Activated CD4-positive, alpha-beta memory T cell treated with anti-CD3 and anti-CD28 coated beads for 36 hours (primary cell): ENCODE measurements at regions not wholly inside any gene's neighbourhood (a gene's known extent, or its start where the extent isn't known, plus 50 kb on each side); places are given as distances from the start of the nearest gene placed in this dataset.
"Not testable (repeated sequence)": the region's sequence is repeated elsewhere in the genome, so short reads cannot be mapped to it uniquely, and the experiment has no call there.

Source experiments
- CTCF ChIA-PET: fragments of 350-600 bp; sonication (Branson Sonifier 250); formaldehyde crosslinking; loops from one replicate; lab custom pipeline; 2021; ENCODE audit warnings: antibody characterized with exemption, inconsistent platforms; lab: Charles Lee
- POLR2A ChIA-PET: fragments of 350-600 bp; sonication (Branson Sonifier 250); formaldehyde crosslinking; loops from one replicate; lab custom pipeline; 2021; ENCODE audit warnings: antibody characterized with exemption; lab: Charles Lee
- DNase-seq: peaks from one replicate; pipeline ENCODE4 v3.0.0-alpha.2; 2020
- H3K27ac Mint-ChIP-seq: one replicate; pipeline ENCODE4 v1.8.0; 2021; ENCODE audit warnings: mixed read lengths
- H3K27me3 Mint-ChIP-seq: one replicate; pipeline ENCODE4 v1.8.0; 2021; ENCODE audit warnings: mixed read lengths
- H3K36me3 Mint-ChIP-seq: one replicate; pipeline ENCODE4 v1.8.0; 2021; ENCODE audit warnings: mixed read lengths
- H3K4me1 Mint-ChIP-seq: one replicate; pipeline ENCODE4 v1.8.0; 2021; ENCODE audit warnings: low read depth, mixed read lengths
- H3K4me3 Mint-ChIP-seq: one replicate; pipeline ENCODE4 v1.8.0; 2021; ENCODE audit warnings: mild to moderate bottlenecking, mixed read lengths
- H3K9me3 Mint-ChIP-seq: one replicate; pipeline ENCODE4 v1.8.0; 2021; ENCODE audit warnings: mixed read lengths
- intact Hi-C: fragments of 100-400 bp; cut with micrococcal nuclease; formaldehyde crosslinking; loops from one replicate; pipeline ENCODE4 v1.15.1; 2023

DNA sequence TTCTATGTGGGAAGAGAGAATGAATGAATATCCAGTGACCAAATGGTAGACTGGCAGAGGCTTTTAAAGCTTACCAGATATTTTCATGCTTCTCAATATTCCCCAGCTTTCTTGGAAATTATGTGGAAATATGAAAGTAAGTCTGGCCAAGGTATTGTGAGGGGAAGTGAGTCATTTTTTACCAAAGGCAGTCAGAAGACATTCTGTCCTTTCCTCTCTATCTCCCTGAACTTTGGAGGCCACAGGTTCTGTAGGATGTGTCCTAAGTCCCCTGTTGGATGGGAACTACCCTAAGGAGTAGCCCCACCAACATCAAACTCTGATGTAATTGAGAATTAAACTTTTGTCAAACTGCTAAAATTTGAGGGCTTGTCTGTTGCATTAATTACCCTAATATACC is 593.8 kb upstream of the NRSN1 start:
- intact Hi-C loops, result no loop called here
- Mint-ChIP-seq H3K27me3 (no peaks in the 10 kb centered on the region), H3K36me3 (no peaks in the 10 kb centered on the region), H3K4me3 (no peak overlapping the region), H3K4me1 (no peaks in the 10 kb centered on the region), H3K27ac (no peak overlapping the region), H3K9me3 (peaks cover 4% of the 10 kb centered on the region)
- ChIA-PET POLR2A (no interaction called here), CTCF (no interaction called here)
- no peak for DNase-seq

DNA sequence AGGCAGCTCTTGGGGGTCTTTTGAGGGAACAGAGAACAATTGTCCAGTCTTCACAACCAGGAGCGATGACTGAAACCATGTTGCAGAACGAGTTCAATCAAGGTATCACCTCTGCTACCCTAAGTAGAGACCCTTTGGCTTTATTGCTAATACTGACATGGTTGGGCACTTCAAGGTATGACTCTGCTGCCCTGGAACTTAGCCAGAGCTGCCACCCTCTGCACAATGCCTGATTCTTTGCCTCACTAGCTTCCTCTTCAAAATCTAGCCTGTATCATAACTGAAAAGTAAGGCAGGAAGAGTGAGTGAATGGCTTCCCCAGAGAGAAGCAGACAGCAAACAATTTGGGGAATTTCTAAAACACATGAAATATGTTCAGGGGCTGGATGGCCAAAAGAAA is 592.7 kb upstream of the NRSN1 start:
- peaks cover 7% of the 10 kb centered on the region for H3K9me3 Mint-ChIP-seq
- no peaks in the 10 kb centered on the region for H3K4me1 Mint-ChIP-seq
- no peak overlapping the region for H3K27ac Mint-ChIP-seq
- ChIA-PET CTCF (no interaction called here), POLR2A (no interaction called here)
- H3K4me3 Mint-ChIP-seq, result no peak overlapping the region
- intact Hi-C loops, result no loop called here
- no peak for DNase-seq
- H3K27me3 Mint-ChIP-seq, result no peaks in the 10 kb centered on the region
- H3K36me3 Mint-ChIP-seq, result no peaks in the 10 kb centered on the region

DNA sequence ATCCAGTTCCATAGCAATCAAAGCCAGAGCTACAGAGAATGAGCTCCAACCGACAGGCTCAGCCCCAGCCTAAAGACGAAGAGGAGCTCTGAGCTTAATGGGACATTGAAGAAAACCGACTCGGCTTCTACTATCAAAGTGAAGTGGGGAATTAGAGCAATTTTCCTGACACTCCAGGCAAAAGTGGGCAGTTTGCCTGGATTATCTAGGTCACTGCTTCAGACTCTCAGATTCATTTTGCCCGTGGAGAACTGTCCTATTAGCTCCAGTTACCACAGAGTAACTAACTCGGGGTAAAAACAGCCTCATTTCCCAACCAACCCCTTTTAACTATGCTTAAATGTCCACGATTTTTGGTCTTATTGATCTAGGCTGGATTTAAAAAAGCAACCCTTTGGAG is 592.1 kb upstream of the NRSN1 start:
- H3K4me1 Mint-ChIP-seq, result no peaks in the 10 kb centered on the region
- intact Hi-C loops, result no loop called here
- DNase-seq, result no peak
- CTCF ChIA-PET, result no interaction called here
- no peaks in the 10 kb centered on the region for H3K36me3 Mint-ChIP-seq
- no peak overlapping the region for H3K4me3 Mint-ChIP-seq
- peaks cover 7% of the 10 kb centered on the region for H3K9me3 Mint-ChIP-seq
- H3K27me3 Mint-ChIP-seq, result no peaks in the 10 kb centered on the region
- no peak overlapping the region for H3K27ac Mint-ChIP-seq
- POLR2A ChIA-PET, result no interaction called here

DNA sequence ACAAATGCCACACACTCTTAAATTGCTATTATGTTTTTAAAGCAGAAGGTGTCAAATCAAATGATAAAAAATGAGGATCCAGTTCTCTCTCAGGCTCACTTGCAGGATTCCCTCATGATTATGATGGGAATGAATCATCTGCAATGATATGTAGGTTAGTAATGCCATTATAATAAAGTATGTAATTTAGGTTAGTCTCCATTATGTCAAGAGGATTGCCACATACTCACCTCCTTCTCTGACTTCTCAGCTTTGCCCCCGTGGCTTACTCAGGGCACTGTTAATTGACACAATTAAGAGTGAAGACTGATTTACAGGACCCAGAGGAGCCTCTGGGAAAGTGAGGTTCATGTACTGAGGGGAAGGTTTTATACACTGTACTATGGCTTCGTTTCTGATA is 591.7 kb upstream of the NRSN1 start:
- no peak overlapping the region for H3K27ac Mint-ChIP-seq
- H3K27me3 Mint-ChIP-seq, result no peaks in the 10 kb centered on the region
- ChIA-PET POLR2A (no interaction called here), CTCF (no interaction called here)
- peaks cover 7% of the 10 kb centered on the region for H3K9me3 Mint-ChIP-seq
- H3K4me1 Mint-ChIP-seq, result no peaks in the 10 kb centered on the region
- no peak for DNase-seq
- intact Hi-C loops, result no loop called here
- no peaks in the 10 kb centered on the region for H3K36me3 Mint-ChIP-seq
- H3K4me3 Mint-ChIP-seq, result no peak overlapping the region

DNA sequence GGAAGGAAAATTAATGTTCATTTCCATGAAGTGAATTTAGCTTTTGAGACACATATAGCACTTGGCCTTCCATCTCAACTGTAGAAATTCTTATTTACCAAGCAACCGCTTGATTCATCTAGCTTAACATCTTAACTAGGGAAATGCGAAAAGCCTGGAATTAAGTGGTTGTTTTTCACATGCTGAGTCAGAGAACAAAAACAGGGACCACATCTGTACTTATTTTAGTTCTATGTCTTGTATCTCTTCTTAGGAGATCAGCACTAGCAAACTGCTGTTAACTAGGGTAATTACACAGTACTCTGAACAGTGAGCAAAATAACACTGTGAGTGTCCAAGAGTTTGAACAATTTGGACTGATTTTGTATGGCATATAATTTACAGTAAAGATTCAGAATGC is 590.9 kb upstream of the NRSN1 start:
- intact Hi-C loops, result no loop called here
- POLR2A ChIA-PET, result no interaction called here
- no peak for DNase-seq
- Mint-ChIP-seq H3K4me1 (no peaks in the 10 kb centered on the region), H3K9me3 (peaks cover 7% of the 10 kb centered on the region), H3K27me3 (no peaks in the 10 kb centered on the region), H3K36me3 (no peaks in the 10 kb centered on the region), H3K4me3 (no peak overlapping the region), H3K27ac (no peak overlapping the region)
- CTCF ChIA-PET, result no interaction called here

DNA sequence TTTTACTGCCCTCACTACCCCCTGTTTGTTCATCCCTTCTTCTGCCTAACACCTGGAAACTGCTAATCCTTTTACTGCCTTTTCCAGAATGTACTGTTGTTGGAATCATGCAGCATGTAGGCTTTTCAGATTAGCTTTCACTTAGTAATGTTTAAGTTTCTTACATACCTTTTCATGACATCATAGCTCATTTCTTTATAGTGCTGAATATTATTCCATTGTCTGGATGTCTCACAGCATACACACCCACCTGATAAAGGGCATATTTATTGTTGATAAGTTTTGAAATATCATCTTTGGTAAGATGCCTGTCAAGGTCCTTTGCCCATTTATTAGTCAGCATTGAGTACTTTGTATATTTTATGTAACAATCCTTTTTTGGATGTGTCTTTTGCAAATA is 588.2 kb upstream of the NRSN1 start:
- ChIA-PET CTCF (no interaction called here), POLR2A (no interaction called here)
- Mint-ChIP-seq H3K4me1 (no peaks in the 10 kb centered on the region), H3K36me3 (no peaks in the 10 kb centered on the region), H3K27me3 (no peaks in the 10 kb centered on the region), H3K9me3 (peaks cover 7% of the 10 kb centered on the region), H3K4me3 (no peak overlapping the region), H3K27ac (no peak overlapping the region)
- DNase-seq, result no peak
- intact Hi-C loops, result no loop called here

DNA sequence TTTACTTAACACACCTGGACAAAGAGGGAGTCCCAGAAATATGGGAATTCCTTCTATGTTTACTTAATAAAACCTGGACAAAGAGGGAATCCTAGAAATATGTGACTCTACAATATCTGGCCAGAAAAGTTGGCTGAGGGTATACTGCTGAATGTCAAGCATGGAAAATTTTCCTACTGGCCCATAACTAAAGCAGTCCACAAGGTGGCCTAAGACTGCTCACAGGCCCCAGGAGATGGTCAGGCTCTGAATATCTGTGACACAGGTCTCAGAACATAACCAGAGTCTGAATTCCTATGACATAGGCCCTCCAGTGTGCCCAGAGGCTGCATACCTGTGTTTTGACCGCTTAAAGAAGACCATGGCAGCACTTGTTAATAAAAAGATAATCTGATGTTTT is 578.2 kb upstream of the NRSN1 start:
- no peaks in the 10 kb centered on the region for H3K27me3 Mint-ChIP-seq
- POLR2A ChIA-PET, result no interaction called here

DNA sequence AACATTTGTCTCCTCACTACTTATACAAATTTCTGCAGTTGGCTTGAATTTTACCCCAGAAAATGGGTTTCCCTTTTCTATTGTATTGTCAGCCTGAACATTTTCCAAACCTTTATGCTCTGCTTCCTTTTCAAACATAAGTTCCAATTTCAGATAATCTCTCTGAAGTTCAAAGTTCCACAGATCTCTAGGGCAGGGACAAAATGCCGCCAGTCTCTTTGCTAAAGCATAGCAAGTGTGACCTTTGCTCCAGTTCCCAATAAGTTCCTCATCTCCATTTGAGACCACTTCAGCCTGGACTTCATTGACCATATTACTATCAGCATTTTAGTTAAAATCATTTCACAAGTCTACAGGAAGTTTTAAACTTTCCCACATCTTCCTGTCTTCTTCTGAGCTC is 571.1 kb upstream of the NRSN1 start:
- DNase-seq, intact Hi-C loops, CTCF ChIA-PET, H3K4me3 Mint-ChIP-seq, POLR2A ChIA-PET, H3K4me1 Mint-ChIP-seq, H3K27me3 Mint-ChIP-seq, H3K27ac Mint-ChIP-seq, H3K36me3 Mint-ChIP-seq: not testable (repeated sequence)
- H3K9me3 Mint-ChIP-seq, result peaks cover 12% of the 10 kb centered on the region

More for the DNA sequence above, 578.2 kb upstream of the NRSN1 start:
- peaks cover 2% of the 10 kb centered on the region for H3K9me3 Mint-ChIP-seq
- CTCF ChIA-PET, result no interaction called here
- no peak overlapping the region for H3K27ac Mint-ChIP-seq
- H3K4me1 Mint-ChIP-seq, result no peaks in the 10 kb centered on the region
- no peak overlapping the region for H3K4me3 Mint-ChIP-seq
- intact Hi-C loops, result no loop called here
- DNase-seq, result no peak
- H3K36me3 Mint-ChIP-seq, result no peaks in the 10 kb centered on the region

DNA sequence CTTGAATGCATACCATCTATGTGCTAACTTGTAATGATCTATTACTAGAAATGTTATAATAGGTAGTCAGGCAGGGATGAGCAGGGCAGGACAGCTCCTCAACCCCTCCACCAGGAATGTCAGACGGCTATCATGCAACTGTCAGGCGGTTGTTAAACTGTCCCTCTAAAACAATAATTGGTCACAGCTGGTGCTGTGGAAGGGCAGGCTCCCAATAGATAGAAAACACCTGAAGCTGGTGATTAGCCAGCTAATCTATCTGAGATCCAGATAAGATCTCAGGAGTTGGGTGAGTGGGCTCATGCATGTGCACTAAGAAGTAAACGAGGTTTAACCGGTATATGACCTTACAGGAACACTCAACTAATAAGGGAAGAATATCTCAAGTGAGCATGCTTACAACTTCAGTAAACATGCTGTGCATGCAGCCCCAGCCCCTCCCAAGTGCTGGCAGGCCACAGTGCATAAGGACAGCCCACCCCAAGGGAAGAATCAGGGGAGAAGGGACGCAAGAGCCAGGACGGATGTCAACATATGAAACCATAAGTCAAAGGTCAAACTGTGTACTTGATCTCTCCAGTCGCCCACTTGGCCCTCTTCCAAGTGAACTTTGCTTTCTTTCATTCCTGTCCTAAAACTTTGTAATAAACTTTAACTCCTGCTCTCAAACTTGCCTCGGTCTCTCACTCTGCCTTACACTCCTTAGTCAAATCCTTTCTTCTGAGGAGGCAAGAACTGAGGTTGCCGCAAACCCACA is 566.2 kb upstream of the NRSN1 start:
- H3K4me3 Mint-ChIP-seq, result no peak overlapping the region
- ChIA-PET POLR2A (no interaction called here), CTCF (no interaction called here)
- H3K27ac Mint-ChIP-seq, result no peak overlapping the region
- DNase-seq, result no peak
- peaks cover 27% of the 10 kb centered on the region for H3K9me3 Mint-ChIP-seq
- no peaks in the 10 kb centered on the region for H3K27me3 Mint-ChIP-seq
- intact Hi-C loops, result no loop called here
- H3K36me3 Mint-ChIP-seq, result no peaks in the 10 kb centered on the region
- H3K4me1 Mint-ChIP-seq, result no peaks in the 10 kb centered on the region

DNA sequence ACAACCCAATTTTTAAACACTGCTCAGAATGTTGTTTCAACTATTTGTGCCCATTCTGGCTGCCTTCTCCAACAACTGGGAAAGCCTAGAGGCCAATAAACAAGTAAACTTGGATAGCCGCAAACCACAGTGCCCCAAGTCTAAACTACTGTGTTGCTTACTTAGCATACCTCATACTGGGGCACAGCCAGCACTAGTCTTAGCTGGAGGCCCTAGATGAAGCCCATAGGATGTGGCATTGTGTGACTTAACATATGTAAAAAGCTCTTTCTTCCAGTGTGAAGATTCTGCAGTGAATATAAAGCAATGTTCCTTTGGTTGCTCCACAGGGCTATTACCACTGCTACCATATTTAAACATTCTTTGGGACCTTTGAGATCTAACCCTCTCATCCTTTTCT is 564.3 kb upstream of the NRSN1 start:
- CTCF ChIA-PET, result no interaction called here
- H3K27ac Mint-ChIP-seq, result no peak overlapping the region
- POLR2A ChIA-PET, result no interaction called here
- DNase-seq, result no peak
- no peak overlapping the region for H3K4me3 Mint-ChIP-seq
- H3K9me3 Mint-ChIP-seq, result peaks cover 23% of the 10 kb centered on the region
- no peaks in the 10 kb centered on the region for H3K27me3 Mint-ChIP-seq
- no peaks in the 10 kb centered on the region for H3K4me1 Mint-ChIP-seq
- H3K36me3 Mint-ChIP-seq, result no peaks in the 10 kb centered on the region
- intact Hi-C loops, result no loop called here

DNA sequence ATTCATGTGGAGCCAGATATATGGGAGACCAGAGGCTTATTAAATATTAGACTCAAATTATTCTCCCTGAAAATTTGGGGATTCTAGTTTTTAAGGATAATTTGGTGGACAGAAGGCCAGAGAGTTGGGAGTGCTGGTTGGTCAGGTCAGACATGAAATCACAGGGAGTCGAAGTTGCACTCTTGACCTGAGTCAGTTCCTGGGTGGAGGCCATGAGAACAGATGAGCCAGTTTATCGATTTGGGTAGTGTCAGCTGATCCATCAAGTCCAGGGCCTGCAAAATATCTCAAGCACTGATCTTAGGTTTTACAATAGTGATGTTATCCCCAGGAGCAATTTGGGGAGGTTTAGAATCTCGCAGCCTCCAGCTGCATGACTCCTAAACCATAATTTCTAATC is 563.5 kb upstream of the NRSN1 start:
- H3K4me3 Mint-ChIP-seq, result no peak overlapping the region
- no peak overlapping the region for H3K27ac Mint-ChIP-seq
- no peaks in the 10 kb centered on the region for H3K4me1 Mint-ChIP-seq
- no peaks in the 10 kb centered on the region for H3K36me3 Mint-ChIP-seq
- ChIA-PET CTCF (no interaction called here), POLR2A (no interaction called here)
- intact Hi-C loops, result no loop called here
- peaks cover 23% of the 10 kb centered on the region for H3K9me3 Mint-ChIP-seq
- no peak for DNase-seq
- H3K27me3 Mint-ChIP-seq, result no peaks in the 10 kb centered on the region

DNA sequence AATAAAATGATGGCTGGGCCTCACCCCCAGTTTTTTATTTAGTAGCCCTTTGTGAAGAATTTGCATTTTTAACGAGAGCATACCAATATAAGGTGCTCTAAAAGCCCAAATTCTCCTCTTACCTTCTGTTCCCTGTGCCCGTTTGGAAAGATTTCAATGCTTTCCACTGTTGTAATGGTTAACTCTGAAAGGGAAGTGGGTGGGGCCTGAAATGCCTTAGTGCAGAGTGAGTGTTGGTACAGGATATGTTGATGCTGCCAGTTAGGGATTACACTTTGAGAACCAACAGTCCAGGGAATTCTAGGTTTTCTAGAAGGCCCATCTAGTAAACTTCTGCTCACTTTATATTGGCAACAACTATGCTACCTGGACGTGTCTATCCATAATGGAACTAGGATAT is 562.7 kb upstream of the NRSN1 start:
- no peaks in the 10 kb centered on the region for H3K36me3 Mint-ChIP-seq

DNA sequence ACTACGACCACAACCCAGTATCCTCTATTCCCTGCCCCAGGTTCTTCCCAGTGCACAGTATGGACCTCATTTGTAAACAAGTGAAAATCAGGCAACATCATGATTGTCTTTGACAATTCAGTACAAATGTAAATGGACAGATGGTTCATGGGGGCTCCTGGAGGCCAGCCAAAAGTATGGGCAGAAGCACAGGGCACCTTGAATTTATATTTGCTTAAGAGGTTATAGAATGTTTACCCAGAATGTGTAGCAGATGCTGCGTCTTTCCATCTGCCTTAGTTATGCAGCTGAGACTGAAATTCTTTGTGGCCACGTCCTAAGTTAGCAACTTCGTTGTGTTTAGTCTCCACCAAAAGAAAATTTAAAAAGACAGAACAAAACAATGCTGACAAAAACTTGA is 559.6 kb upstream of the NRSN1 start:
- no peaks in the 10 kb centered on the region for H3K36me3 Mint-ChIP-seq
- no peak overlapping the region for H3K4me3 Mint-ChIP-seq
- ChIA-PET POLR2A (no interaction called here), CTCF (no interaction called here)
- H3K27ac Mint-ChIP-seq, result no peak overlapping the region
- intact Hi-C loops, result no loop called here
- H3K4me1 Mint-ChIP-seq, result no peaks in the 10 kb centered on the region
- peaks cover 15% of the 10 kb centered on the region for H3K9me3 Mint-ChIP-seq
- H3K27me3 Mint-ChIP-seq, result no peaks in the 10 kb centered on the region
- DNase-seq, result no peak

More for the DNA sequence above, 562.7 kb upstream of the NRSN1 start:
- Mint-ChIP-seq H3K9me3 (peaks cover 20% of the 10 kb centered on the region), H3K27ac (no peak overlapping the region), H3K4me1 (no peaks in the 10 kb centered on the region), H3K27me3 (no peaks in the 10 kb centered on the region), H3K4me3 (no peak overlapping the region)
- ChIA-PET POLR2A (no interaction called here), CTCF (no interaction called here)
- DNase-seq, result no peak
- intact Hi-C loops, result no loop called here
